Suprapubic skin (tissue), 4 donors: ENCODE measurements at regions not wholly inside any gene's neighbourhood (a gene's known extent, or its start where the extent isn't known, plus 50 kb on each side); places are given as distances from the start of the nearest gene placed in this dataset.

ENCODE experiments used
- DNase-seq, 2 donors: peaks; one replicate each; pipeline ENCODE4 v3.0.0-alpha.2; 2019; ENCODE audit warnings: low spot score in 2 of 2
- H3K27ac ChIP-seq: fragments of 200-600 bp; sonication (generic); one replicate; pipeline ENCODE4 v1.5.1; 2019
- H3K27me3 ChIP-seq: fragments of 200-600 bp; sonication (generic); one replicate; pipeline ENCODE4 v1.5.1; 2019
- H3K36me3 ChIP-seq: fragments of 200-600 bp; sonication (generic); one replicate; pipeline ENCODE4 v1.5.1; 2019
- H3K4me1 ChIP-seq: fragments of 200-600 bp; sonication (generic); one replicate; pipeline ENCODE4 v1.5.1; 2019
- H3K4me3 ChIP-seq: fragments of 200-600 bp; sonication (generic); one replicate; pipeline ENCODE4 v1.5.1; 2019; ENCODE audit warnings: mild to moderate bottlenecking
- H3K9me3 ChIP-seq: fragments of 200-600 bp; sonication (generic); one replicate; pipeline ENCODE4 v1.5.1; 2019
- CTCF ChIP-seq, 2 donors: fragments of 200-600 bp in 1 of 2; fragments of 450-650 bp in 1 of 2; sonication (generic) in 1 of 2; IDR thresholded peaks; one replicate each; pipeline ENCODE4 v1.5.1; 2016 to 2019; ENCODE audit warnings: antibody characterized with exemption in 2 of 2, mild to moderate bottlenecking in 1 of 2, moderate library complexity in 1 of 2
- EP300 ChIP-seq: sonication (generic); formaldehyde crosslinking; IDR thresholded peaks from one replicate; pipeline ENCODE4 v1.6.1; 2017; ENCODE audit warnings: antibody characterized with exemption
- POLR2A ChIP-seq, 2 donors: fragments of 450-650 bp; IDR thresholded peaks; one replicate each; pipeline ENCODE4 v1.6.1; 2017; ENCODE audit warnings: antibody characterized with exemption in 2 of 2, mild to moderate bottlenecking in 2 of 2, moderate library complexity in 2 of 2
- POLR2AphosphoS5 ChIP-seq, 3 donors: sonication (generic); formaldehyde crosslinking; IDR thresholded peaks; one replicate each; pipeline ENCODE4 v1.6.1; 2017; ENCODE audit warnings: antibody characterized with exemption in 3 of 3
- WGBS: methylation state at CpG from one replicate; pipeline ENCODE4 v1.1.5; 2018; 5-methylcytosine and 5-hydroxymethylcytosine counted together

GRCh38 chr4:158067646-158068045 is 105.2 kb downstream of the GASK1B start:
- DNase-seq, result no peak
- Histone ChIP-seq H3K27ac (no peak overlapping the region), H3K4me1 (no peaks in the 10 kb centered on the region), H3K9me3 (no peaks in the 10 kb centered on the region), H3K27me3 (no peaks in the 10 kb centered on the region), H3K4me3 (no peak overlapping the region), H3K36me3 (no peaks in the 10 kb centered on the region)
- 94% methylated on average over 2 of the region's 2 CpGs for WGBS
- TF ChIP-seq EP300, result no peak
- TF ChIP-seq POLR2AphosphoS5 (IDR thresholded peaks at IDR 0.05), result no peak
- no peak for TF ChIP-seq POLR2A (IDR thresholded peaks at IDR 0.05)
- no peak for TF ChIP-seq CTCF (IDR thresholded peaks at IDR 0.05)

- DNase-seq, result no peak
- H3K4me3 ChIP-seq, result no peak overlapping the region
- H3K9me3 ChIP-seq, result no peaks in the 10 kb centered on the region
- no peaks in the 10 kb centered on the region for H3K27me3 ChIP-seq
- 77% methylated on average over 1 of the region's 1 CpG for WGBS
- H3K36me3 ChIP-seq, result no peaks in the 10 kb centered on the region
- no peaks in the 10 kb centered on the region for H3K4me1 ChIP-seq
- no peak overlapping the region for H3K27ac ChIP-seq
- no peak for TF ChIP-seq POLR2A (IDR thresholded peaks at IDR 0.05)
- no peak for TF ChIP-seq EP300
Measured at GRCh38 chr4:158065603-158066002, 107.2 kb downstream of the GASK1B start.

GRCh38 chr4:158065176-158065575 is 107.6 kb downstream of the GASK1B start:
- no peaks in the 10 kb centered on the region for H3K36me3 ChIP-seq
- no peak overlapping the region for H3K4me3 ChIP-seq
- H3K27ac ChIP-seq, result no peak overlapping the region
- 57% methylated on average over 3 of the region's 3 CpGs for WGBS
- DNase-seq, result no peak
- no peaks in the 10 kb centered on the region for H3K4me1 ChIP-seq
- no peaks in the 10 kb centered on the region for H3K27me3 ChIP-seq
- TF ChIP-seq EP300, result no peak
- TF ChIP-seq POLR2A (IDR thresholded peaks at IDR 0.05), result no peak
- no peak for TF ChIP-seq CTCF (IDR thresholded peaks at IDR 0.05)
- no peak for TF ChIP-seq POLR2AphosphoS5 (IDR thresholded peaks at IDR 0.05)
- H3K9me3 ChIP-seq, result no peaks in the 10 kb centered on the region

GRCh38 chr4:158056689-158057245 is 116.1 kb downstream of the GASK1B start:
- no peaks in the 10 kb centered on the region for H3K36me3 ChIP-seq
- H3K9me3 ChIP-seq, result no peaks in the 10 kb centered on the region
- no peaks in the 10 kb centered on the region for H3K27me3 ChIP-seq
- DNase-seq, result no peak
- no peak overlapping the region for H3K27ac ChIP-seq
- TF ChIP-seq POLR2A (IDR thresholded peaks at IDR 0.05) (no peak), EP300 (no peak), CTCF (IDR thresholded peaks at IDR 0.05) (no peak), POLR2AphosphoS5 (IDR thresholded peaks at IDR 0.05) (no peak)
- H3K4me1 ChIP-seq, result no peaks in the 10 kb centered on the region
- H3K4me3 ChIP-seq, result no peak overlapping the region

DNA sequence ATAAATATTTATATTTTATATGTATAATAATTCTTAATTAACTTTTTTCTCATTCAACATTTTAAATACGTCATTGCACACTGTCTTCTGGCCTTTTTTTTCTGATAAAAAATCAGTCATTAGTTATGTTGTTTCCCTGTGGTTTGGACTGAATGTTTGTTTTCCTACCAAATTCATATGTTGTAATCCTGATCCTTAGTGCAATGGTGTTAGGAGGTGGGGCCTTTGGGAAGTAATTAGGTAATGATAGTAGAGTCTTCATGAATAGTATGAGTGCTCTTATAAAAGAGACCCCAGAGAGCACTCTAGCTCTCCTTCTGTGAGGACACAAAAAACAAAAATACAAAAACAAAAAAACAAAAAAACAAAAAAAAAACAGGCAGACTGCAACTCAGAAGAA is 117.2 kb downstream of the GASK1B start:
- H3K4me3 ChIP-seq, result no peak overlapping the region
- WGBS, result 83% methylated on average over 1 of the region's 1 CpG
- TF ChIP-seq POLR2A (IDR thresholded peaks at IDR 0.05), result no peak

GRCh38 chr4:158053801-158054200 is 119.0 kb downstream of the GASK1B start:
- DNase-seq, result no peak
- Histone ChIP-seq H3K27me3 (no peaks in the 10 kb centered on the region), H3K4me3 (no peak overlapping the region), H3K4me1 (no peaks in the 10 kb centered on the region), H3K27ac (no peak overlapping the region), H3K9me3 (no peaks in the 10 kb centered on the region), H3K36me3 (no peaks in the 10 kb centered on the region)
- 90% methylated on average over 3 of the region's 3 CpGs for WGBS
- TF ChIP-seq POLR2A (IDR thresholded peaks at IDR 0.05) (no peak), CTCF (IDR thresholded peaks at IDR 0.05) (no peak), POLR2AphosphoS5 (IDR thresholded peaks at IDR 0.05) (no peak), EP300 (no peak)

More for the DNA sequence above, 117.2 kb downstream of the GASK1B start:
- Histone ChIP-seq H3K4me1 (no peaks in the 10 kb centered on the region), H3K27me3 (no peaks in the 10 kb centered on the region), H3K27ac (no peak overlapping the region), H3K9me3 (no peaks in the 10 kb centered on the region), H3K36me3 (no peaks in the 10 kb centered on the region)
- no peak for DNase-seq
